ENCODE measurements at regions not wholly inside any gene's neighbourhood (a gene's known extent, or its start where the extent isn't known, plus 50 kb on each side); places are given as distances from the start of the nearest gene placed in this dataset.

- no peak for TF ChIP-seq CTCF (IDR thresholded peaks at IDR 0.05)
- ATAC-seq (ENCODE audit: low FRiP score) = no peak
- no peak for DNase-seq (ENCODE audit: low spot score)
These were observed 64.2 kb upstream of the ASIP start for GRCh38 chr20:34177052-34177451.

GRCh38 chr20:34179637-34180360, 61.4 kb upstream of the ASIP start:
- ATAC-seq (ENCODE audit: low FRiP score) = no peak
- no peak for TF ChIP-seq CTCF (IDR thresholded peaks at IDR 0.05)
- DNase-seq (ENCODE audit: low spot score) = no peak

DNA sequence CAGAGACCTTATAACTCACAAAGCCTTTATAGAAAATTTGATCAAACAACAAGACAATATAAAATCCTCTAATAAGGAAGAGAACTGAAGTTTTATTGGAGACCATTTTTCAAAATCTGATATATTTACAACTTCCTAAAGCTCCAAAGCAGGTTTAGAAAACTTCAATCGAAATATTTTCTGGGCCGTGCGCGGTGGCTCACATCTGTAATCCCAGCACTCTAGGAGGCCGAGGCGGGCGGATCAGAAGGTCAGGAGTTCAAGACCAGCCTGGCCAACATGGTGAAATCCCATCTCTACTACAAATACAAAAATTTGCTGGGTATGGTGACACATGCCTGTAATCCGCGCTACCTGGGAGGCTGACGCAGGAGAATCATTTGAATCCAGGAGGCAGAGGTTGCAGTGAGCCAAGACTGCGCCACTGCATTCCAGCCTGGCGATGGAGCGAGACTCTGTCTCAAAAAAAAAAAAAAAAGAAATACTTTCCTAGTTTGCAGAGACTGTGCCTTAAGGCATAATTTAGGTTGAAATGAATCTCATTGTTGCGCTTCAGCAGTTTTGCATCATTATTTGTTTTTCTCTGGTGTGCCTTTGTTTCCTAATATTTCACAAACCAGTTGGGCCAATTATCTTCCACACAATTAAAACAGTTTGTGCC, 60.6 kb upstream of the ASIP start:
- no peak for ATAC-seq (ENCODE audit: low FRiP score)
- no peak for TF ChIP-seq CTCF (IDR thresholded peaks at IDR 0.05)
- no peak for DNase-seq (ENCODE audit: low spot score)

DNA sequence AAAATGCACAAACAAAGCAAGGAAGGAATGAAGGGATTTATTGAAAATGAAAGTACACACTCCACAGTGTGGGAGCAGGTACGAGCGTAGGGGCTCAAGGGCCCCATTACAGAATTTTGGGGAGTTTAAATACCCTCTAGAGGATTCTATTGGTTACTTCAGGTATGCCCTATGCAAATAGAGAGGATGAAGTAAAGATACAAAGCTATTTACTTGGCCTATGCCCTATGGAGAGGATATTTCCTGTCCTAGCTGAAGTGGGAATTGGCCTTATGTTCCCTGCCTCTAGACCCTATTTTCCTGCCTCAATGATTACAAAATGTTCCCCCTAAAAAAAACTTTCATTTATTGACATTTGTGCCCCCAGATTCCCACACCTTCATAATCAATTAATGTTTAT, 59.7 kb upstream of the ASIP start:
- TF ChIP-seq CTCF (IDR thresholded peaks at IDR 0.05) = no peak
- DNase-seq (ENCODE audit: low spot score) (no peak), ATAC-seq (ENCODE audit: low FRiP score) (no peak)

DNA sequence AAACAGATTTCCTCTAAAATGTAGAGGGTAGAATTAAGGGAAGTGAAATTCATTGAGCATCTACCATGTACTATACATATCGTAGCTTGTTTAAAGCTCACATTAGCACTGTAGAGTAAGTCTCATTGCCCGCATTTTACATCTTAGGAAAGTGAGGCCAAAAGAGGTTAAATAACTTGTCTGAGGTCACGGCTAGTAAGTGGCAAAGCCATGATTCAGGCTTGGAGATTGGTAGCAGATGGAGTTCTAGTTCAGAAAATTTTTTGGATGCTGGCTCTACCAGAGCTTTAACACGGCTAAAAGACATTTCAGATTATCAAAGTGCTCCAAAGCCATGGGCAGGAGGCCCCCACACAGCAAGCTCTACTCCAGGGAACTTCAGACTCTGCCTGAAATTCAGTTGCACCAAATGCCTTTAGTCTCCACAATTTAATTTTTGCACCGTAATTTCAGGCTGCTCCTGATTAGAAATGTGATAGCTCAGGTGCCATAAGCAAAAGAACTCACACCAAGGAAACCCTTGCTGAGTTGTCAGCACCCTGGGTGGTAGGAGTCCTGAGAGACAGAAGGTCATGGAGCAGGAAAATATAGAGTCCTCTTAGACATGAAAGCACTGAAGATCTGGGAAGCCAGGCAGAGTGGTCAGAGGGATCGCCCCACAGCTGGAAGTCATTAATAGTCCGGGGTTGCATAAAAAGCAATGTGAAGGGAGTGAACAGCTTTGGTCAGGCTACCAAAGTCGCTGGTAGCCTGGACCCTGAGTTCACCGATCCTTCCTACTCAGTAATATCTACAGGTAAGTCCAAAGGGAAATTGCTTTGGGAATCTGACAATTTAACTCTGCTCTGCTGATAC, 55.2 kb upstream of the ASIP start:
- ATAC-seq (ENCODE audit: low FRiP score) (no peak), DNase-seq (ENCODE audit: low spot score) (no peak)
- no peak for TF ChIP-seq CTCF (IDR thresholded peaks at IDR 0.05)

DNA sequence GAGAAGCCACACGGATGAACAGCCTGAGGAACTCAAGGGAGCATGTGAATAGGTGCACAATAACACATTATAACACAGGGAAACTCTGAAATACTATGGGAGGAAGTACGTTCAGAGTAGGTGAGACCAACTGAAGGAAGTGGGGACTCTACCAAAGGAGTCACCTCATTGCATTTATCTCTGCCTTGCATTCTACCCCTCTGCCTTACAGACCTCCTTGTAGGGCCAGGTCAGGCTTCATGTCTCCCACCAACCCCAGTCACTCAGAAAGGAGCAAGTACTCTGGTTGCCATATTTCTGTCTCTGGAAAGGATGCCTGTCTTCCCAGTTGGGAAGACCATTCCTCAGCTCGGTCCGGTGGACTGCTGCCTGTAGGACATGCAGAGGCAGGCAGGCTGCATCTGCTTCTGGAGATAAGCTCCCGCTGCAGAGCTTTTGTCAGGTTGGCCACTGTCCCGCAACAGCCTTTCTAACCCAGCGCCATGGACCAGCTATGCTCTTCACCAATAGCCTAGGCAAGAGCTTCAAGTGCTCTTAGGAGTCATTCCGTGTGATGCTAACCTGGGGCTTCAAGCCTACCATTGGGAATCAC, 51.6 kb upstream of the ASIP start:
- ATAC-seq (ENCODE audit: low FRiP score) = no peak
- DNase-seq (ENCODE audit: low spot score) = no peak
- TF ChIP-seq CTCF (IDR thresholded peaks at IDR 0.05) = no peak
